ENCODE measurements at regions not wholly inside any gene's neighbourhood (a gene's known extent, or its start where the extent isn't known, plus 50 kb on each side); places are given as distances from the start of the nearest gene placed in this dataset.

DNA sequence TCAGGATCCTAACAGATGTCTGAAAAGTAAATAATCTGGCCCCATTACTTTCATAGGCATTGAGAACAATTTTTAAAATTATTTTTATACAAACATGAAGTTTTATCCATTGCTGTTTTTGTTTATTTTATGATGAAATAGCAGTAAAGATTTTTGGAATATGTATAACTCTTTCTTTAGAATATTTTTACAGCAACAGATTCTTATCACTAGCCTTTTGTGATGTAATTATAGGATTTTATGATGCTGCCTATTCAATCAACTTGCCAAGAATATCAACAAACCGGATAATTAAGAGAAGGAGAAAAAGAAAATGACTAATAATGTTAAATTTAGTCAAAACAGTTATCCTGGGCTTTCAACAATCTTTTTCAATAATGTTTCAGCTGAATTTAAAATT lies 386.3 kb downstream of the ZIC1 start:
- no peaks in the 10 kb centered on the region for H3K36me3 Mint-ChIP-seq (ENCODE audit: insufficient read depth, unreplicated experiment)
- BruUV-seq (replicated peaks): no TSS peak
- POLR2A ChIA-PET: no interaction called here

GRCh38 chr3:147797095-147797494 lies 387.9 kb downstream of the ZIC1 start:
- ChIA-PET CTCF (no interaction called here), POLR2A (no interaction called here)
- H3K9me3 Mint-ChIP-seq (ENCODE audit: unreplicated experiment): no peaks in the 10 kb centered on the region
- H3K27me3 Mint-ChIP-seq (ENCODE audit: insufficient read depth, unreplicated experiment): no peaks in the 10 kb centered on the region
- BruUV-seq (replicated peaks): no TSS peak
- no peak overlapping the region for H3K4me3 Mint-ChIP-seq (ENCODE audit: unreplicated experiment)
- no peaks in the 10 kb centered on the region for H3K4me1 Mint-ChIP-seq (ENCODE audit: insufficient read depth, unreplicated experiment)
- TF ChIP-seq, protein P1, sequence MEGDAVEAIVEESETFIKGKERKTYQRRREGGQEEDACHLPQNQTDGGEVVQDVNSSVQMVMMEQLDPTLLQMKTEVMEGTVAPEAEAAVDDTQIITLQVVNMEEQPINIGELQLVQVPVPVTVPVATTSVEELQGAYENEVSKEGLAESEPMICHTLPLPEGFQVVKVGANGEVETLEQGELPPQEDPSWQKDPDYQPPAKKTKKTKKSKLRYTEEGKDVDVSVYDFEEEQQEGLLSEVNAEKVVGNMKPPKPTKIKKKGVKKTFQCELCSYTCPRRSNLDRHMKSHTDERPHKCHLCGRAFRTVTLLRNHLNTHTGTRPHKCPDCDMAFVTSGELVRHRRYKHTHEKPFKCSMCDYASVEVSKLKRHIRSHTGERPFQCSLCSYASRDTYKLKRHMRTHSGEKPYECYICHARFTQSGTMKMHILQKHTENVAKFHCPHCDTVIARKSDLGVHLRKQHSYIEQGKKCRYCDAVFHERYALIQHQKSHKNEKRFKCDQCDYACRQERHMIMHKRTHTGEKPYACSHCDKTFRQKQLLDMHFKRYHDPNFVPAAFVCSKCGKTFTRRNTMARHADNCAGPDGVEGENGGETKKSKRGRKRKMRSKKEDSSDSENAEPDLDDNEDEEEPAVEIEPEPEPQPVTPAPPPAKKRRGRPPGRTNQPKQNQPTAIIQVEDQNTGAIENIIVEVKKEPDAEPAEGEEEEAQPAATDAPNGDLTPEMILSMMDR (IDR thresholded peaks at IDR 0.05; ENCODE audit: unreplicated experiment): no peak
- H3K27ac Mint-ChIP-seq (ENCODE audit: low read depth, unreplicated experiment): no peak overlapping the region
- no peaks in the 10 kb centered on the region for H3K36me3 Mint-ChIP-seq (ENCODE audit: insufficient read depth, unreplicated experiment)
- no peak for DNase-seq (ENCODE audit: unreplicated experiment)
- intact Hi-C loops (cut with micrococcal nuclease): no loop called here

More for the DNA sequence above, 386.3 kb downstream of the ZIC1 start:
- Mint-ChIP-seq H3K27ac (ENCODE audit: low read depth, unreplicated experiment) (no peak overlapping the region), H3K9me3 (ENCODE audit: unreplicated experiment) (no peaks in the 10 kb centered on the region), H3K27me3 (ENCODE audit: insufficient read depth, unreplicated experiment) (no peaks in the 10 kb centered on the region), H3K4me3 (ENCODE audit: unreplicated experiment) (no peak overlapping the region), H3K4me1 (ENCODE audit: insufficient read depth, unreplicated experiment) (no peaks in the 10 kb centered on the region)
- intact Hi-C loops (cut with micrococcal nuclease): no loop called here
- CTCF ChIA-PET: no interaction called here
- TF ChIP-seq, protein P1 (IDR thresholded peaks at IDR 0.05; ENCODE audit: unreplicated experiment): no peak
- no peak for DNase-seq (ENCODE audit: unreplicated experiment)

DNA sequence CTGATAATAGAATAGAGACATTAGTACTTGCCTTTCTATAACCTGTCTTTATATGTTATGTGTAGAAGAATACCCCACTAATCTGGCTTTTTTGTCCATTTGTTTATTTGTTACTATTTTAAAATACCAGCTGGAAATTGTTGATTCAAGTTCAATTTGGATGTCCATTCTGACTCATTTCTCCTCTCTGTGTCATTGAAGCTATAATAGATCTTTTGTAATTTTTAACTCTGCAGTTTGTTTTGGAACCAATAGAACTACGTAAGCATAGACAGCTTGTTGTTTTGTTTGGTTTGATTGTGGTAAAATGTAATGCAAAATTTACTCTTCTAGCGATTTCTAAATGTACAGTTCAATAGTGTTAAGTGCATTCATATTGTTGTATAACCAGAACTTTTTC lies 390.4 kb downstream of the ZIC1 start:
- TF ChIP-seq, protein P1 (IDR thresholded peaks at IDR 0.05; ENCODE audit: unreplicated experiment): no peak
- Mint-ChIP-seq H3K4me1 (ENCODE audit: insufficient read depth, unreplicated experiment) (no peaks in the 10 kb centered on the region), H3K27ac (ENCODE audit: low read depth, unreplicated experiment) (no peak overlapping the region), H3K27me3 (ENCODE audit: insufficient read depth, unreplicated experiment) (no peaks in the 10 kb centered on the region), H3K9me3 (ENCODE audit: unreplicated experiment) (no peaks in the 10 kb centered on the region), H3K36me3 (ENCODE audit: insufficient read depth, unreplicated experiment) (no peaks in the 10 kb centered on the region), H3K4me3 (ENCODE audit: unreplicated experiment) (no peak overlapping the region)
- POLR2A ChIA-PET: no interaction called here
- intact Hi-C loops (cut with micrococcal nuclease): no loop called here
- no peak for DNase-seq (ENCODE audit: unreplicated experiment)
- BruUV-seq (replicated peaks): no TSS peak
- CTCF ChIA-PET: no interaction called here

DNA sequence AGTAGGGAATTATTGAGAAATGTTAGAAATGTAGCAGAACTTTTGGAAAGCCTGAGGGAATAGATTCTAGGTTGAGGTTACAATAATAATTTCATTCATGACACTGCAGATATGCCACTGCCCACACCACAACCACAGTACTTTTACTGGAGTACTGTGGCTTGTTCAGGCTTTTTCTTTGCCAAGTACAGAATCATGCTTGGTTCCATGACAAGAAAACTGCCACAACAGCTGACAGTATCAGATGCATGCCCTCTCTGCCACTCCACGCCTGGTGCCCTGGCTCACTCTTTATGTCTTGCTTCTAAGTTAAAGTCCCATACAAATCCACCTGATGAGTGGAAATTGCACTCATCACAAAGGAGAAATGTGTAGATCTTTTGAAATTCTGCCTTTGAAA lies 398.6 kb downstream of the ZIC1 start:
- Mint-ChIP-seq H3K4me3 (ENCODE audit: unreplicated experiment) (no peak overlapping the region), H3K27ac (ENCODE audit: low read depth, unreplicated experiment) (no peak overlapping the region), H3K36me3 (ENCODE audit: insufficient read depth, unreplicated experiment) (no peaks in the 10 kb centered on the region), H3K9me3 (ENCODE audit: unreplicated experiment) (no peaks in the 10 kb centered on the region), H3K4me1 (ENCODE audit: insufficient read depth, unreplicated experiment) (no peaks in the 10 kb centered on the region), H3K27me3 (ENCODE audit: insufficient read depth, unreplicated experiment) (peaks cover 32% of the 10 kb centered on the region)
- no TSS peak for BruUV-seq (replicated peaks)
- no peak for DNase-seq (ENCODE audit: unreplicated experiment)
- ChIA-PET POLR2A (no interaction called here), CTCF (interaction anchor here (0.5 kb wide), 1 partner anchor 1060 kb away, joined by 3 read pairs; no protein-coding TSS in a partner anchor)
- intact Hi-C loops (cut with micrococcal nuclease): no loop called here
- TF ChIP-seq, protein P1 (IDR thresholded peaks at IDR 0.05; ENCODE audit: unreplicated experiment): no peak
